Adrenal gland (tissue), 9 donors: ENCODE measurements at regions not wholly inside any gene's neighbourhood (a gene's known extent, or its start where the extent isn't known, plus 50 kb on each side); places are given as distances from the start of the nearest gene placed in this dataset.

Source experiments
- DNase-seq, 7 donors: peaks; one replicate each; pipeline ENCODE4 v3.0.0-alpha.2; 2019 to 2020
- H3K27ac ChIP-seq, 5 donors: fragments of 200-600 bp; sonication (generic) in 4 of 5; 1 replicate in 3 of 5; 2 replicates in 2 of 5; pipeline versions ENCODE4 v1.5.1 to v1.8.0; 2016 to 2020; ENCODE audit warnings: mild to moderate bottlenecking in 1 of 5
- H3K27me3 ChIP-seq: fragments of 200-600 bp; 2 replicates; pipeline ENCODE4 v1.8.0; 2021
- H3K36me3 ChIP-seq, 2 donors: fragments of 200-600 bp; replicated peaks in 1 of 2; 1 replicate in 1 of 2; 2 replicates in 1 of 2; pipeline versions ENCODE4 v1.5.1 to v1.8.0; 2018 to 2022
- H3K4me1 ChIP-seq, 2 donors: fragments of 200-600 bp; replicated peaks in 1 of 2; 1 replicate in 1 of 2; 2 replicates in 1 of 2; pipeline versions ENCODE4 v1.5.1 to v1.8.0; 2018 to 2021
- H3K4me3 ChIP-seq, 4 donors: fragments of 200-600 bp; sonication (generic) in 3 of 4; one replicate each; pipeline ENCODE4 v1.5.1; 2016 to 2018
- H3K9me3 ChIP-seq, 3 donors: fragments of 200-600 bp; sonication (generic) in 1 of 3; replicated peaks in 1 of 3; 1 replicate in 2 of 3; 2 replicates in 1 of 3; pipeline versions ENCODE4 v1.5.1 to v1.8.0; 2016 to 2021
- CTCF ChIP-seq, 6 experiments: fragments of 450-650 bp in 4 of 6; fragments of 200-600 bp in 2 of 6; sonication (generic) in 1 of 6; IDR thresholded peaks; 1 replicate in 5 of 6; 2 replicates in 1 of 6; pipeline versions ENCODE4 v1.5.1 to v1.8.0; 2016 to 2021; ENCODE audit warnings: antibody characterized with exemption in 6 of 6, mild to moderate bottlenecking in 2 of 6, moderate library complexity in 1 of 6
- POLR2A ChIP-seq, 2 donors: fragments of 450-650 bp; IDR thresholded peaks; one replicate each; pipeline ENCODE4 v1.6.1; 2017; ENCODE audit warnings: antibody characterized with exemption in 2 of 2, mild to moderate bottlenecking in 2 of 2, moderate library complexity in 1 of 2
- WGBS, 4 donors: extraction: QIAGEN DNeasy Blood & Tissue Kit in 2 of 4; methylation state at CpG; one replicate each; pipeline versions ENCODE4 v1.1.5 to v1.1.7; 2013 to 2017; 5-methylcytosine and 5-hydroxymethylcytosine counted together
- intact Hi-C, 2 donors: fragments of 100-400 bp; cut with DNase I; formaldehyde crosslinking; loops; one replicate each; pipeline versions ENCODE4 v1.14.1 to v1.15.0; 2022 to 2023
- donor health status: healthy with polysubstance abuse.
- donor health status: Bipolar disorder and iron deficiency.
- donor health status: DM: yes; HTN: yes; CAD: no.
- donor health status: DM: no; HTN: no; CAD: no.
- donor health status: DM: no; HTN: no; CAD: no.

DNA sequence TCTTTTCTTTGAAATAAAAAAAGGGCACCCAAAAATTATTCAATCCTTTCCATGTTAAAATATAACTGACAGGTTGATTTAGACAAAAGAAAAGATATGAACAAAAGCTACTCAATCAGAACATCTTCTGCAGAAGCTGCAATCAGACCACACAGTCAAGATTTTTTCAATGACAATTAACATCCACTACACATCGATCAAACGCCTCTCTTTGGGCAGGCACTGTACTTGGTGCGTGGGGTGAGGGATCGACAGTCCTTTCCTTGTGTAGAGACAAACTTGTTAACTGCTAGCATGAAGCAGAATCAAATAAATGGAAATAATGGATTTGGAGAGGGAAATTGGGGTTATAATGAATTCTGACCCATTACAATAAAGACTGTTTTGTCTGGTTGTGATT lies 71.2 kb upstream of the SESN3 start:
- TF ChIP-seq POLR2A (IDR thresholded peaks at IDR 0.05) = no peak
- no peak for TF ChIP-seq CTCF (IDR thresholded peaks at IDR 0.05)
- no peaks in the 10 kb centered on the region for H3K36me3 ChIP-seq
- no peak overlapping the region for H3K27ac ChIP-seq
- intact Hi-C loops = loop anchor here in 1 of 2 donors (10.0 kb wide), 1 partner anchor 57 kb away; no protein-coding TSS in a partner anchor
- no peak for DNase-seq
- WGBS, 4 donors = 96 to 99% (median 98%) methylated on average over 4 of the region's 4 CpGs
- H3K4me1 ChIP-seq = peaks cover 0 to 13% of the 10 kb centered on the region in 2 donors
- no peak overlapping the region for H3K4me3 ChIP-seq
- no peaks in the 10 kb centered on the region for H3K9me3 ChIP-seq
- no peaks in the 10 kb centered on the region for H3K27me3 ChIP-seq

DNA sequence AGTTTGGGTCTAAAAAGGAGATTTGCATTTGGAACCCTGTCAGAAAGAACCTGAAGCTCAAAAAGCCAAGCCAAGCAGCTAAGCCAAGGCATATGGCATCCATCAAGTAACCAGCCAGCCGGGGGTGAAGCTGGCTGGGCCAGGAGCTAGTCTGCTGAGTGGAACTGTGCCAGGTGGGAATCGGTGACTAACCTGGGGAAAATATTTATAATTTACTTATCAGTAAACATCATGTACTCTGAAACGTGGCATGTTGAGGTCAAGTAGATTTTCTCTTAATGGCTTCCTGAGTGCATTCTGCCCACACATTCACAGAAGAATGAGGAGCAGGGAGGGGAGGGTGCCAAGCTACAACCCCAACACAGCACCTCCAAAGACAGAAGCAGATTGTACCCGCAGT lies 70.5 kb upstream of the SESN3 start:
- H3K27me3 ChIP-seq = no peaks in the 10 kb centered on the region
- peak in 6 of 7 donors; percentile 23 to 89 (median 52) for DNase-seq
- no peak overlapping the region for H3K4me3 ChIP-seq
- no peak overlapping the region for H3K27ac ChIP-seq
- no peaks in the 10 kb centered on the region for H3K36me3 ChIP-seq
- 39 to 66% (median 48%) methylated on average over 4 of the region's 4 CpGs for WGBS, 4 donors
- peaks cover 1 to 20% of the 10 kb centered on the region in 2 donors for H3K4me1 ChIP-seq
- intact Hi-C loops = loop anchor here in 1 of 2 donors (10.0 kb wide), 1 partner anchor 57 kb away; no protein-coding TSS in a partner anchor
- TF ChIP-seq POLR2A (IDR thresholded peaks at IDR 0.05) = no peak
- no peak for TF ChIP-seq CTCF (IDR thresholded peaks at IDR 0.05)
- no peaks in the 10 kb centered on the region for H3K9me3 ChIP-seq

- H3K4me1 ChIP-seq = peaks cover 8 to 39% of the 10 kb centered on the region in 2 donors
- H3K9me3 ChIP-seq = no peaks in the 10 kb centered on the region
- no peaks in the 10 kb centered on the region for H3K36me3 ChIP-seq
- no peak for DNase-seq
- no peaks in the 10 kb centered on the region for H3K27me3 ChIP-seq
- no peak for TF ChIP-seq CTCF (IDR thresholded peaks at IDR 0.05)
- intact Hi-C loops = no loop called here
- H3K27ac ChIP-seq = peak overlapping the region in 2 of 5 donors; percentile 43 to 56
- no peak overlapping the region for H3K4me3 ChIP-seq
- 36 to 47% (median 41%) methylated on average over 9 of the region's 9 CpGs for WGBS, 4 donors
Observed at GRCh38 chr11:95299078-95299679, 68.2 kb upstream of the SESN3 start.

DNA sequence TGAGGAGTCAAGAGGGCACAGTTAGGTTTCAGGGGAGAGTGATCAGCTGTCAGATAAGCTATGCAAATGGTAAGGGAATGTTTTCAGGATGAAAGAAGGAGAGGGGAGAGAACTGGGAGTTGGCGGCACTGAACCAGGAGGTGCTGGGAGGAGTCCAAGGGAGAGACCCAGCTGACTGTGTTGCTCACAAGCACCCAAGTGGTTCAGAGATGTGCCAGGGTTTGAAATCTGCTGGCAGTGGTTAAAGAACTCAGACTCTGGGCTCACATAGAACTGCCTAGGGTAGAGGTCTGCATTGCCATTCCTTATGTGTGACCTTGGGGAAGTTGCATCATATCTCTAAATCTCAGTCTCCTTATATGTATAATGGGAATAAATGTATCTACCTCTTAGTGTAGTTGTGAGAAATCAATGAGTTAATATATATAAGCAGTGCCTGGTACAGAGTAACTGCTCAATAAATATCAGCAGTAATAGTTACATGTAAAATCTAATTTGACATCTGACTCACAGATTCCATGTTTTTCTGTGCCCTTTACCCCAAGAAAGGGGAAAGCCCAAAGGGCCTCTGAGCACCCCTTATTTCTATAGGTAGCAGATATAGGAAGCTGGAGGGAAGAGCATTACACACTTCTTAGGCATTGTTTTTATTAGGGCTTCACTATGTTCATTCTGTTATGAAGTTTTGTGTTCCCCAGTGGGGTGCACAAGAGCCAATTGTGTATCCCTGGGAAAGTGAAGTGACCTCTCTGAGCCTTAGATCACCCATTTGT lies 66.9 kb upstream of the SESN3 start:
- intact Hi-C loops = no loop called here
- 86 to 100% (median 91%) methylated on average over 1 of the region's 1 CpG for WGBS, 4 donors
- Histone ChIP-seq H3K4me3 (no peak overlapping the region), H3K27ac (peak overlapping the region in 2 of 5 donors; percentile 51 to 56), H3K36me3 (no peaks in the 10 kb centered on the region), H3K9me3 (no peaks in the 10 kb centered on the region), H3K4me1 (peaks cover 8 to 39% of the 10 kb centered on the region in 2 donors), H3K27me3 (no peaks in the 10 kb centered on the region)
- TF ChIP-seq POLR2A (IDR thresholded peaks at IDR 0.05) (no peak), CTCF (IDR thresholded peaks at IDR 0.05) (no peak)
- DNase-seq = no peak
